GM21423 (cell line): ENCODE measurements at regions not wholly inside any gene's neighbourhood (a gene's known extent, or its start where the extent isn't known, plus 50 kb on each side); places are given as distances from the start of the nearest gene placed in this dataset.

Source experiments
- ATAC-seq: cut with Tn5 transposase; IDR thresholded peaks from one replicate; pipeline ENCODE4 v1.9.1; 2021; ENCODE audit warnings: mild to moderate bottlenecking, moderate library complexity; ENCODE audit not compliant: unreplicated experiment

GRCh38 chr9:111197256-111197655, 132.8 kb downstream of the OR2K2 start:
- ATAC-seq = no peak

GRCh38 chr9:111195766-111196165, 134.3 kb downstream of the OR2K2 start:
- no peak for ATAC-seq

GRCh38 chr9:111193095-111193494, 136.9 kb downstream of the OR2K2 start:
- ATAC-seq = no peak

- no peak for ATAC-seq
These were observed 137.4 kb downstream of the OR2K2 start for GRCh38 chr9:111192650-111193049.

GRCh38 chr9:111190347-111190746, 139.7 kb downstream of the OR2K2 start:
- ATAC-seq = no peak

- no peak for ATAC-seq
These were observed 142.6 kb downstream of the OR2K2 start for GRCh38 chr9:111187376-111187775.

- ATAC-seq = no peak
These were observed 143.9 kb downstream of the OR2K2 start for GRCh38 chr9:111186021-111186530.

GRCh38 chr9:111180811-111181210, 142.5 kb upstream of the LPAR1 start:
- no peak for ATAC-seq

- ATAC-seq = no peak
These were observed 141.3 kb upstream of the LPAR1 start for GRCh38 chr9:111179577-111179976.

GRCh38 chr9:111178331-111179055, 140.2 kb upstream of the LPAR1 start:
- no peak for ATAC-seq

- no peak for ATAC-seq
These were observed 138.2 kb upstream of the LPAR1 start for GRCh38 chr9:111176511-111176910.

GRCh38 chr9:111175350-111175749, 137.1 kb upstream of the LPAR1 start:
- no peak for ATAC-seq

GRCh38 chr9:111167341-111167740, 129.1 kb upstream of the LPAR1 start:
- no peak for ATAC-seq

- no peak for ATAC-seq
These were observed 125.6 kb upstream of the LPAR1 start for GRCh38 chr9:111163716-111164389.

- no peak for ATAC-seq
These were observed 123.8 kb upstream of the LPAR1 start for GRCh38 chr9:111162026-111162425.

GRCh38 chr9:111161015-111161415, 122.7 kb upstream of the LPAR1 start:
- ATAC-seq = no peak

GRCh38 chr9:111158999-111159398, 120.7 kb upstream of the LPAR1 start:
- no peak for ATAC-seq

- no peak for ATAC-seq
These were observed 120.1 kb upstream of the LPAR1 start for GRCh38 chr9:111158363-111158762.

GRCh38 chr9:111154081-111154562, 115.9 kb upstream of the LPAR1 start:
- ATAC-seq = no peak

GRCh38 chr9:111152614-111153406, 114.5 kb upstream of the LPAR1 start:
- no peak for ATAC-seq

GRCh38 chr9:111151537-111151936, 113.3 kb upstream of the LPAR1 start:
- ATAC-seq = no peak
